ENCODE measurements at regions not wholly inside any gene's neighbourhood (a gene's known extent, or its start where the extent isn't known, plus 50 kb on each side); places are given as distances from the start of the nearest gene placed in this dataset.

DNA sequence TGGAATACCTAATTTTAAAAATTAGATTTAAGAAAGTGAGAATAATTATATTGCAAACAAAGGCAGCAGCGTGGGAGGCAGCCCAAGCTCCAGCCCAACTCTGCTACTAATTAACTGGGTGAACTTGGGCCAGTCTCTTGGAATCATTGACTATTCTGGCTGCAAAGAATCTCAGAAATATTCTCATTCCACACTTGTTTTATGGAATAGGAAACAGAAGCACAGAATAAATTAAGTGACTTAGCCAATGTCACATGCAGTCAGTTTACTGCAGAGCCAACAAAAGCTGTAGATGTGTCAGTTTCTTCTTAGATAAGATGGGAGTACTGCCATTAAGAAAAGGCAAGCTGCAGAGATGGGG, 132.6 kb upstream of the FAM9B start:
- TF ChIP-seq, protein P1, sequence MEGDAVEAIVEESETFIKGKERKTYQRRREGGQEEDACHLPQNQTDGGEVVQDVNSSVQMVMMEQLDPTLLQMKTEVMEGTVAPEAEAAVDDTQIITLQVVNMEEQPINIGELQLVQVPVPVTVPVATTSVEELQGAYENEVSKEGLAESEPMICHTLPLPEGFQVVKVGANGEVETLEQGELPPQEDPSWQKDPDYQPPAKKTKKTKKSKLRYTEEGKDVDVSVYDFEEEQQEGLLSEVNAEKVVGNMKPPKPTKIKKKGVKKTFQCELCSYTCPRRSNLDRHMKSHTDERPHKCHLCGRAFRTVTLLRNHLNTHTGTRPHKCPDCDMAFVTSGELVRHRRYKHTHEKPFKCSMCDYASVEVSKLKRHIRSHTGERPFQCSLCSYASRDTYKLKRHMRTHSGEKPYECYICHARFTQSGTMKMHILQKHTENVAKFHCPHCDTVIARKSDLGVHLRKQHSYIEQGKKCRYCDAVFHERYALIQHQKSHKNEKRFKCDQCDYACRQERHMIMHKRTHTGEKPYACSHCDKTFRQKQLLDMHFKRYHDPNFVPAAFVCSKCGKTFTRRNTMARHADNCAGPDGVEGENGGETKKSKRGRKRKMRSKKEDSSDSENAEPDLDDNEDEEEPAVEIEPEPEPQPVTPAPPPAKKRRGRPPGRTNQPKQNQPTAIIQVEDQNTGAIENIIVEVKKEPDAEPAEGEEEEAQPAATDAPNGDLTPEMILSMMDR (IDR thresholded peaks at IDR 0.05): no peak
- no peak for TF ChIP-seq POLR2A (IDR thresholded peaks at IDR 0.05)

All from right lobe of liver (tissue), 4 donors.